Glomerular visceral epithelial cell (primary cell): ENCODE measurements at regions not wholly inside any gene's neighbourhood (a gene's known extent, or its start where the extent isn't known, plus 50 kb on each side); places are given as distances from the start of the nearest gene placed in this dataset.
"Not testable (repeated sequence)": the region's sequence is repeated elsewhere in the genome, so short reads cannot be mapped to it uniquely, and the experiment has no call there.

ENCODE experiments used
- DNase-seq: peaks from one replicate; pipeline ENCODE4 v3.0.0-alpha.2; 2016; ENCODE audit errors: extremely low spot score

- not testable (repeated sequence) for DNase-seq
Observed at GRCh38 chr11:135011313-135011712, 599.3 kb upstream of the B3GAT1 start.

DNA sequence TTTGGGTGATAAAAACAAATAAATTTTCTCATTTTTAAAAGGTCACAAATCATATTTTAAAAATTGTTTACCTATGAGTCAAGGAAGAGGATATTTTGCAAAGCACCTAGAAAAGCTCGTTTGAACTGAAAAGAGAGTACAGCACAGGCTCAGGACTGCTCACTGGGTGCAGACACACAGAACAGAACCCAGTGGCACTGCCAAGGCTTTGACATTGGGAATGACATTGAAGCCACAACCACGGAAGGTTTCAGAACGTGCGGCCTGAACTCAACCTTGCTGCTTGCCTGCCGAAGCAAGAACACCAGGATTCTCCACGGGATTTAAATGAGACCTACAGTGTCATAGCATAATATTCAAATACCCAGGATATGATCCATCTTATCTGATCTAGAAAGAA is 597.1 kb upstream of the B3GAT1 start:
- no peak for DNase-seq

GRCh38 chr11:135008412-135008811 is 596.4 kb upstream of the B3GAT1 start:
- no peak for DNase-seq

DNA sequence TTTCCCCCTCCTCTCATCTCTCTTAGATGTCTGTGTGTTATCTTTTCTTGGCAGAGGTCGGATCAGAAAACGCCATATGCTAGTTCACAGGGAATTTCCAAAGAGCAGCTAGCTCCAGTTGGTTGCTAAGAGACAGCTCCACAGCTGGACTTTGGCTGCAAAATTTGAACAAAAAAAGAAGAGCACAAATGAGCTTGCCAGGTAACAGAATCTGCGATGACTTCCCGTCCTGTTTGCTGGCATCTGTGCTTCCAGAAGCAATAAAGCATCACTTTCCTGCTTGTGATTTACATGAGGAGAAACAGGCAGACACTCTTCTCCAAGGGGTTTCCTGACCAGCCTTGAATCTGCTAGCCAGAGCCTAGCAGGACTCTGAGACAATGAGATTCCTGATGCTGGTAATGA is 596.0 kb upstream of the B3GAT1 start:
- no peak for DNase-seq

DNA sequence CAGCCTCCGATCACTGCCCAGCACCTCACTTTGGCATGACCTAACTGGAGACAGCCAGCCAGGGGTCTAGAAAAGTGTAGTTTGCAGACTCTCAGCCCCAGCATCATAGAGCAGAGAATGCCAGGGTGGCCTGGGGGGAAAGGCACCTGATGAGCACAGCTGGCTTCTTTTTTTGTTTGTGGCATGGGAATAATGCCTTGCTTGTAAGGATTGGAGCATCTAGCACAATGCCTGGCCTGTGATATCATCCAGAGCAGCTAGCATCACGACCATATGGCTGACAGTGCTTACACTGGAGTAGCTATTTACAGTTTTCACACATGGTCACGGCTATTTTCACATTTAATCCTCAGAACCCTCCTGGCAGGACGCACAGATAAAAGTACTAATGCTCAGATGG is 594.8 kb upstream of the B3GAT1 start:
- DNase-seq: no peak

DNA sequence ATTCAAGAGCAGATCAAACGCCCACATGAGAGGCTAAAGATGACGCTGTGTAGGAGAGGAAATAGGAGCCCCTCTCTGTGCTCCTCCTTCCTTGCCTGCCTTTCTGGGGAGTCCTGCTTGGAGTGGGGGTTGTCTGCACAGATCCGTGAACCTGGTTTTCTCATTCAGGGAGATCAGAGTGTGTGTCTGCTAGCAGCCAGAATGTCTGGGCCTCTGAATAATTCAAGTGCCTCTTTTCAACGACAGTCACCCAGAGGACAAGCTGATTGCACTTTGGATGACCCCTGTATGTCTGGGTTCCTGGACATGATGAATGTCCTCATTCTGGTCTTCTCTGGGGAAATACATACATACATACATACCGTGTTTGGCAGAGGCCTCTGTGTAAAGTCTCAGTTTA is 592.5 kb upstream of the B3GAT1 start:
- DNase-seq: no peak

- DNase-seq: no peak
Observed at GRCh38 chr11:135002236-135002635, 590.2 kb upstream of the B3GAT1 start.

DNA sequence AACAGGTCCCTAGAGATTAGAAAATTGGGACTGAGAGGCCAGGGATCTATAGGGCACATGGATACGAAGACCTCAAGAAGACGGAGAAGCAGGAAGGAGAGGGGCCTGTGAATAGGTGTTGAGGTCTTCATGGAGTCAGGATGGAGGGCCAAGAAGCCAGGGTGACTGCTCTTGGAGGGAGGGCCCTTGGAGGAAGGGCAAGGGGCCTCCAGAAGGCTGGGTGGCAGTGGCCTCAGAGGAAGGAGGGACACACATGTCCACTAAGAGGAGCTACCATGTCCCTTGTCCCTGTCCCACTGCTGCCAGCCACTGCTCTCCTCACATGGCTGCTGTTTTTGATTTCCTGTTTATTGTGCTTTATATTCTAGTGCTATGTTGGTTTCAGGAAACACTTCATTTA is 589.5 kb upstream of the B3GAT1 start:
- no peak for DNase-seq

- DNase-seq: not testable (repeated sequence)
Observed at GRCh38 chr11:135001065-135001464, 589.0 kb upstream of the B3GAT1 start.

GRCh38 chr11:134999590-134999989 is 587.5 kb upstream of the B3GAT1 start:
- no peak for DNase-seq

DNA sequence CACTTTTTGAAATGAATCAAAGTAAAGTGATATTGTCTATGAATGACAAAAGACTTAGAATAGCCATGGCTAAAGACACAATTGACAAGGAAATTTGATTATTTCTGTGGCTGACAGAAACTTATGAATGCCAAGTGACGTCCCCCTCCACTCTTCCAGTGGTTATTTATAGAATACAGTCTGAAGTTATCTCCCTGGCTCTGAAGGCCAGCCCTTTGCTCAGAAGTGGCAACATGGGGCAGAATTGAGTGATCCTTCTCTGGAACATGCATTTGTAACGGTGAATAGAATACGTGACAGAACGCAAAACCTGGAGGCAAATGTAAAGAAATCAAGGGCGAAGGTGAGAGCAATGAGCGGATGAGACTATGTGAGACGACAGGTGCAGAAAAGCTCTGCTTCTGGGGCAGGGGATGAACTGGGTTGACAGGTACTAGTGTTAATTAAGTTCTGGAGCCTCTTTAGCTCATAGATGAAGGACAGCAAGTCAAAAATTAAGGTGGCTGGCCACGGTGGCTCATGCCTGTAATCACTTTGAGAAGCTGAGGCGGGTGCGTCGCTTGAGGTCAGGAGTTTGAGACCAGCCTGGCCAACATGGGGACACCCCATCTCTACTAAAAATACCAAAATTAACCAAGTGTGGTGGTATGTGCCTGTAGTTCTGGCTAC is 585.7 kb upstream of the B3GAT1 start:
- DNase-seq: no peak

- no peak for DNase-seq
Observed at GRCh38 chr11:134995741-134996140, 583.7 kb upstream of the B3GAT1 start.

DNA sequence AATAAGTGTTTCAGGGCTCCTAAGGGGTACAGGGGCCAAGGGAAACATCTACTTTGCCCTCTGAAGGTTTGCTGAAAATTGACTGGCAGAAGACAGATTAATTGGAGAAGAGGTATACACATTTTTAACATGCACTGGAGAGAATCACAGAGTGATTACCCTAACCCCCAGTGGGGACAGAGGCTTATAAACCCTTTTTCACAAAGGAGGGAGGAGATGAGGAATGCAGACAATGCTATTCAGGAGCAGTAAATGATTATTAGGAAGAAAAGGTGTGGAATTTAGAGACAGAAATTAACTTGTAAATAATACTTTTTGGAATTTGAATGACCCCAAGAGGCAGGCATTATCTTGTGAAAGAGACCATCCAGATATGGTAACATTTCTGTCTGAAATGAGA is 582.4 kb upstream of the B3GAT1 start:
- DNase-seq: no peak

DNA sequence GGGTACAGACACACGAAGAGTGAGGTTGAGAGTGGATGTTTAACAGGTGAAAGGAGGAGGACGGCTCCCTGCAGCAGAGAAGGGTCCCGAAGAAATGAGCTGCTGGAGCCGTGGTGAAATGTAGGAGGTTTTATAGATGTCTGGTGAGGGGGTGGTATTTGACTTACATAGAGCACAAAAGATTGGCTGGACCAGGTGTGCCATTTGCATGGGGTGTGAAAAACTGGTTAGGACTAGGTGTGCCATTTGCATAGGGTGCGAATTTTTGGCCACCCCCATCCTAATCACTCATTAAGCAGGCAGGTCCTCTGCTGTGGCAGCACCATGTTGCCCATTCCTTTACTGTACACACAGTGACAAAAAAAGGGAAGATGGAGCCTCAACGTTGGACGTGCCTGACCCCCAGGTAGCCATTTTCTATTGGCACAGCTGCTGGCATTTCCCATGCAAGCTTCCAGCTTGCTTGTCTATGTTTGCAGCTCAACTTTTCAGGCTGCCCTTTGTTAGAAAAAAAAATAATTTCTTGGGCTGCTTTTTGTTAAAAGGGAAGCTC is 581.7 kb upstream of the B3GAT1 start:
- no peak for DNase-seq

DNA sequence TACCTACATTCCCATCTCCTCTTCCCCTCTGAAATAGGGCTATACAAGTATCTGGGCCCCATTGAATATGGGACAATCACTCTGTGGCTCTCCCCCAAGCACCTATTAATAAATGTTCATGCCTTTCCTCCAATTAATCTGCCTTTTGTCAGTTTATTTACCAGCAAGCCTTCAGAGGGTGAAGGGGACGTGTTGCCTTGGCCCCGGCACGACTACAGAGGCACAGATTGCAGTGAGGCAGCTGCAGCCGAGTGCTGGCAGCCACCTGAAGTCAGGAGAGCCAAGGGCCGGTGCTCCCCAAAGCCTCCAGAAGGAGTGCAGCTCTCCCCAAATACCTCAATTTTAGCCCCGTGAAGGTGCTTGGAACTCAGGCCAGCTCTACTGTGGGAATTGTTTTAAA is 580.9 kb upstream of the B3GAT1 start:
- no peak for DNase-seq

- no peak for DNase-seq
Observed at GRCh38 chr11:134988495-134988894, 576.5 kb upstream of the B3GAT1 start.

- no peak for DNase-seq
Observed at GRCh38 chr11:134987822-134988221, 575.8 kb upstream of the B3GAT1 start.

- no peak for DNase-seq
Observed at GRCh38 chr11:134987223-134987768, 575.3 kb upstream of the B3GAT1 start.

GRCh38 chr11:134984421-134984820 is 572.4 kb upstream of the B3GAT1 start:
- no peak for DNase-seq

DNA sequence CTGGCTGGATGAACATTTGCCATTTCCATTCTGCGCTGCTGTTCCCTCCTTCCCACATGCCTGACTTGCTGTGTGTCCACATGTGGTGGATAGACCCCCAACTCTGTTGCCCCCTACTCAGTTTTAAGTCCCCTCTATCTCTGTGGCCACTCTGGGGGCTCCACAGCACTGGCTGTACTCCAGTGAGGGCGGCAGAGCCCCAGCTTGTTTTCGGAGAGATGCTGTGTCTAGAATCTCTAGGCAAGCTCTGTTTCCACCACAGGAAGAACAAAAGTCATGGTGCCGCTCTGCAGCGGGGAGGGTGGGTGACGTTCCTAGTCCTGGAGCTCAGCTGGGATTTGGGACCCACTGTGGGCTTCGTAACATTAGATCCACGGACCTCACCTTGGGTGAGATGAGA is 570.4 kb upstream of the B3GAT1 start:
- DNase-seq: not testable (repeated sequence)

GRCh38 chr11:134981835-134982234 is 569.8 kb upstream of the B3GAT1 start:
- DNase-seq: no peak

GRCh38 chr11:134980819-134981710 is 569.0 kb upstream of the B3GAT1 start:
- no peak for DNase-seq

- not testable (repeated sequence) for DNase-seq
Observed at GRCh38 chr11:134979089-134979457, 567.0 kb upstream of the B3GAT1 start.
